Peyer's patch (tissue), 4 donors: ENCODE measurements at regions not wholly inside any gene's neighbourhood (a gene's known extent, or its start where the extent isn't known, plus 50 kb on each side); places are given as distances from the start of the nearest gene placed in this dataset.

Experiments
- CTCF ChIP-seq, 6 experiments: fragments of 450-650 bp in 4 of 6; fragments of 200-600 bp in 2 of 6; sonication (generic) in 1 of 6; IDR thresholded peaks; one replicate each; pipeline ENCODE4 v1.5.1; 2017 to 2019; ENCODE audit warnings: antibody characterized with exemption in 6 of 6, mild to moderate bottlenecking in 3 of 6, moderate library complexity in 1 of 6
- POLR2A ChIP-seq, 2 donors: fragments of 450-650 bp; IDR thresholded peaks; one replicate each; pipeline ENCODE4 v1.5.1; 2017; ENCODE audit warnings: antibody characterized with exemption in 2 of 2, mild to moderate bottlenecking in 2 of 2, moderate library complexity in 2 of 2

GRCh38 chr5:8382456-8382855, 513.5 kb downstream of the MTRR start:
- TF ChIP-seq CTCF (IDR thresholded peaks at IDR 0.05) (no peak), POLR2A (IDR thresholded peaks at IDR 0.05) (no peak)
